GM23338 (cell line): ENCODE measurements at regions not wholly inside any gene's neighbourhood (a gene's known extent, or its start where the extent isn't known, plus 50 kb on each side); places are given as distances from the start of the nearest gene placed in this dataset.

Experiments used
- ATAC-seq: fragments of 200-7000 bp; cut with Tn5 transposase; 3 replicates; pipeline ENCODE4 v1.9.1; 2020
- DNase-seq: peaks from one replicate; pipeline ENCODE4 v3.0.0-alpha.2; 2015; ENCODE audit warnings: low spot score
- H2AFZ ChIP-seq: fragments of 200-600 bp; sonication (generic); 2 replicates; pipeline ENCODE4 v1.8.0; 2016; ENCODE audit warnings: antibody characterized with exemption, mild to moderate bottlenecking, moderate library complexity
- H3F3A ChIP-seq: fragments of 200-600 bp; sonication (generic); replicated peaks from 2 replicates; pipeline ENCODE4 v1.8.0; 2017; ENCODE audit warnings: antibody characterized with exemption, mixed run types, low read depth
- H3K27ac ChIP-seq: fragments of 200-600 bp; sonication (generic); 2 replicates; pipeline ENCODE4 v1.6.1; 2016; ENCODE audit warnings: low read depth
- H3K27me3 ChIP-seq: fragments of 200-600 bp; sonication (generic); 2 replicates; pipeline ENCODE4 v1.8.0; 2016; ENCODE audit warnings: mild to moderate bottlenecking, mixed run types, moderate library complexity; ENCODE audit not compliant: insufficient read depth
- H3K36me3 ChIP-seq: fragments of 200-600 bp; sonication (generic); 2 replicates; pipeline ENCODE4 v1.8.0; 2016; ENCODE audit warnings: mild to moderate bottlenecking; ENCODE audit not compliant: insufficient read depth
- H3K4me1 ChIP-seq: fragments of 200-600 bp; sonication (generic); 2 replicates; pipeline ENCODE4 v1.8.0; 2016; ENCODE audit warnings: mild to moderate bottlenecking, moderate library complexity; ENCODE audit not compliant: insufficient read depth
- H3K4me2 ChIP-seq: fragments of 200-600 bp; sonication (generic); 2 replicates; pipeline ENCODE4 v1.7.1; 2017; ENCODE audit warnings: mixed run types
- H3K4me3 ChIP-seq: fragments of 200-600 bp; sonication (generic); 2 replicates; pipeline ENCODE4 v1.6.1; 2016; ENCODE audit warnings: mixed run types
- H3K79me2 ChIP-seq: fragments of 200-600 bp; sonication (generic); replicated peaks from 2 replicates; pipeline ENCODE4 v1.8.0; 2017; ENCODE audit warnings: mild to moderate bottlenecking; ENCODE audit not compliant: insufficient read depth
- H3K9me2 ChIP-seq: fragments of 200-600 bp; sonication (generic); 2 replicates; pipeline ENCODE4 v1.8.0; 2017; ENCODE audit not compliant: insufficient read depth
- H4K20me1 ChIP-seq: fragments of 200-600 bp; sonication (generic); replicated peaks from 2 replicates; pipeline ENCODE4 v1.8.0; 2017; ENCODE audit warnings: mild to moderate bottlenecking; ENCODE audit not compliant: insufficient read depth
- H3K27ac Mint-ChIP-seq: 2 replicates; pipeline ENCODE4 v1.8.0; 2020; ENCODE audit warnings: inconsistent platforms, mild to moderate bottlenecking, moderate library complexity, mixed read lengths
- H3K27me3 Mint-ChIP-seq: 3 replicates; pipeline ENCODE4 v1.8.0; 2022; ENCODE audit warnings: low read depth, mild to moderate bottlenecking, moderate library complexity, mixed read lengths, inconsistent platforms; ENCODE audit not compliant: insufficient read depth, poor library complexity
- H3K36me3 Mint-ChIP-seq: 3 replicates; pipeline ENCODE4 v1.8.0; 2021; ENCODE audit warnings: low read depth, mild to moderate bottlenecking, inconsistent platforms, moderate library complexity, mixed read lengths
- H3K4me1 Mint-ChIP-seq: 3 replicates; pipeline ENCODE4 v1.8.0; 2020; ENCODE audit warnings: mild to moderate bottlenecking, inconsistent platforms, mixed read lengths
- H3K4me3 Mint-ChIP-seq: 3 replicates; pipeline ENCODE4 v1.8.0; 2021; ENCODE audit warnings: moderate library complexity, mild to moderate bottlenecking, inconsistent platforms, mixed read lengths
- H3K9me3 Mint-ChIP-seq: 3 replicates; pipeline ENCODE4 v1.8.0; 2020; ENCODE audit warnings: moderate library complexity, mild to moderate bottlenecking, inconsistent platforms, mixed read lengths
- CREB1 ChIP-seq: fragments of 250-450 bp; sonication (Bioruptor Pico); IDR thresholded peaks from 2 replicates; pipeline ENCODE4 v1.5.0; 2020; ENCODE audit warnings: low read depth, mild to moderate bottlenecking, moderate library complexity
- EZH2 ChIP-seq: fragments of 200-600 bp; sonication (generic); IDR thresholded peaks from one replicate; pipeline ENCODE4 v1.8.0; 2017; ENCODE audit warnings: antibody characterized with exemption, mild to moderate bottlenecking, low read depth; ENCODE audit not compliant: unreplicated experiment
- EZH2phosphoT487 ChIP-seq: fragments of 200-600 bp; sonication (generic); IDR thresholded peaks from one replicate; pipeline ENCODE4 v1.8.1; 2018; ENCODE audit warnings: antibody characterized with exemption; ENCODE audit not compliant: unreplicated experiment
- JUNB ChIP-seq: IDR thresholded peaks from one replicate; pipeline ENCODE4 v1.6.1; 2016; ENCODE audit warnings: antibody characterized with exemption; ENCODE audit not compliant: unreplicated experiment
- NANOG ChIP-seq: IDR thresholded peaks from 2 replicates; pipeline ENCODE4 v1.6.1; 2016; ENCODE audit warnings: antibody characterized with exemption, borderline replicate concordance
- STAT1 ChIP-seq: IDR thresholded peaks from one replicate; pipeline ENCODE4 v1.6.1; 2016; ENCODE audit warnings: antibody characterized with exemption; ENCODE audit not compliant: unreplicated experiment
- ZNF114 ChIP-seq: fragments of 250-450 bp; sonication (Bioruptor Pico); IDR thresholded peaks from 2 replicates; pipeline ENCODE4 v1.5.0; 2020; ENCODE audit warnings: mild to moderate bottlenecking, moderate library complexity
- ZNF331 ChIP-seq: fragments of 250-450 bp; sonication (Bioruptor Pico); IDR thresholded peaks from 2 replicates; pipeline ENCODE4 v1.5.0; 2020; ENCODE audit warnings: low read depth, mild to moderate bottlenecking, moderate library complexity
- TF ChIP-seq, protein P1 (sequence below): IDR thresholded peaks from 2 replicates; pipeline ENCODE4 v1.6.1; 2016; ENCODE audit warnings: antibody characterized with exemption
- TF ChIP-seq, protein P2 (sequence below): fragments of 250-450 bp; sonication (Bioruptor Pico); IDR thresholded peaks from 2 replicates; pipeline ENCODE4 v1.5.0; 2020; ENCODE audit warnings: mild to moderate bottlenecking, moderate library complexity
- TF ChIP-seq, protein P3 (sequence below), 2 experiments: fragments of 200-600 bp in 1 of 2; sonication (generic) in 1 of 2; conservative IDR thresholded peaks; 2 replicates each; pipeline versions ENCODE4 v1.5.1 to v1.6.1; 2016 to 2017; ENCODE audit warnings: antibody characterized with exemption in 2 of 2, low read depth in 2 of 2, mild to moderate bottlenecking in 2 of 2, moderate library complexity in 1 of 2

DNA sequence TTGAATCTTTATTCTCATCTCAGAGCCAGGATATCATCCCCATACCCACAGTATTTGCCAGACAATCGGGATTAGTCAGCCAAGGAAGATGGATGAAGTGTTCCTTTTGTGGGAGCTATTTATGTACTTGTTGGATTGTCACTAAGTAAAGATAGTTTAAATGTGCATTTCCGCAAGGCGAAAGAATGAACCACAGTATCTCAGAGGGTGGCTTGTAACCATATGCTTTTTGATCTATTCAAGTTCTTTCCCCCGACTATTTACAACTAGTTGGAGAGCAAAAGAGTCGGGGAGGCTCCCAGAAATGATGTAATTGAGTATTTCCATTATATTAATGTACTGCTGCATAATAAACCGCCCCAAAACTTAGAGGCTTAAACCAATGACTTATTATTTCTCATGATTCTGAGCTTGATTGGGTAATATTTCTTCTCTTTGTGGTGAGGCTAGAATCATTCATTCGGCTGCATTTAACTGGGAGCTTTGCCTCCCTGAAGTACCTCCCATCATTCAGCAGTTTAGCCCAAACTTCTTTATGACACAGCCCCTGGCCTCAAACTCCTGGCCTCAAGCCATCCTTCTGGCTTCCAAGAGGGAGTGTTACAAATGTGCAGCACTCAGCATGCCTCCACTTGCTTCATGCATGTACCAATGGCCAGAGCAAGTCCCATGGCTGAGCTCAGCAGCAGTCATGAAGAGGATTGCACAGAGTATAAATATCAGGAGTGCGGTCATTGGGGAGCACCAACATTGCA lies 423.7 kb downstream of the METTL4 start (continued):
- TF ChIP-seq, protein P1, sequence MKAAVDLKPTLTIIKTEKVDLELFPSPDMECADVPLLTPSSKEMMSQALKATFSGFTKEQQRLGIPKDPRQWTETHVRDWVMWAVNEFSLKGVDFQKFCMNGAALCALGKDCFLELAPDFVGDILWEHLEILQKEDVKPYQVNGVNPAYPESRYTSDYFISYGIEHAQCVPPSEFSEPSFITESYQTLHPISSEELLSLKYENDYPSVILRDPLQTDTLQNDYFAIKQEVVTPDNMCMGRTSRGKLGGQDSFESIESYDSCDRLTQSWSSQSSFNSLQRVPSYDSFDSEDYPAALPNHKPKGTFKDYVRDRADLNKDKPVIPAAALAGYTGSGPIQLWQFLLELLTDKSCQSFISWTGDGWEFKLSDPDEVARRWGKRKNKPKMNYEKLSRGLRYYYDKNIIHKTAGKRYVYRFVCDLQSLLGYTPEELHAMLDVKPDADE: no peak
- TF ChIP-seq JUNB: no peak

DNA sequence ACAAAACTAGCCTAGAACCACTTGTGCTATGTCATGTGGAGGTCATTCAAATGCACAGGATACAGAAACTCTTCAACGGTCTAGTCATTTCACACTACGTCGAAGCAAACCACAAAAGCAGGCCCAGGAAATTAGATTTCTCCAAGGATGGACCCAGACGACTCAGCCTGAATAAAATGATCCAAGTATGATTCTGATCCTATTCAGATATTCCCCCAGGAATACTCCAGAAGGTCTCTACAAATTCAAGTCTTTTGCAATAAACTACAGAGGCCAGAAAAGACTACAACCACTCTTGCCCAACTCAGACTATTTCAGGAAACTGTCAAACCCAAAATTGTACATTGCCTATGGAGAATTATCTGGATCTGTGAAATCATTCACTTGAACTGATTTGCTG lies 422.5 kb downstream of the METTL4 start:
- no peaks in the 10 kb centered on the region for H3K9me3 Mint-ChIP-seq
- no peaks in the 10 kb centered on the region for H3K4me1 ChIP-seq
- H3K79me2 ChIP-seq: no peaks in the 10 kb centered on the region
- no peaks in the 10 kb centered on the region for H3K36me3 ChIP-seq
- no peak overlapping the region for H3K27ac Mint-ChIP-seq
- ATAC-seq (no peak), DNase-seq (no peak)
- no peak overlapping the region for H3K27ac ChIP-seq
- no peak overlapping the region for H3K4me2 ChIP-seq
- H3K4me3 ChIP-seq: no peak overlapping the region
- no peaks in the 10 kb centered on the region for H3K36me3 Mint-ChIP-seq
- H3K27me3 Mint-ChIP-seq: peaks cover 2% of the 10 kb centered on the region
- H3K4me3 Mint-ChIP-seq: no peak overlapping the region
- no peaks in the 10 kb centered on the region for H4K20me1 ChIP-seq
- H3K4me1 Mint-ChIP-seq: peaks cover 2% of the 10 kb centered on the region; the same call in 1 of the 3 replicates
- no peak overlapping the region for H2AFZ ChIP-seq
- TF ChIP-seq ZNF114 (CRISPR knock-in tag): no peak
- TF ChIP-seq STAT1: no peak
- TF ChIP-seq ZNF331 (CRISPR knock-in tag): no peak
- no peaks in the 10 kb centered on the region for H3K27me3 ChIP-seq
- H3K9me2 ChIP-seq: peaks cover 5% of the 10 kb centered on the region; the same call in 1 of the 2 replicates
- no peaks in the 10 kb centered on the region for H3F3A ChIP-seq

DNA sequence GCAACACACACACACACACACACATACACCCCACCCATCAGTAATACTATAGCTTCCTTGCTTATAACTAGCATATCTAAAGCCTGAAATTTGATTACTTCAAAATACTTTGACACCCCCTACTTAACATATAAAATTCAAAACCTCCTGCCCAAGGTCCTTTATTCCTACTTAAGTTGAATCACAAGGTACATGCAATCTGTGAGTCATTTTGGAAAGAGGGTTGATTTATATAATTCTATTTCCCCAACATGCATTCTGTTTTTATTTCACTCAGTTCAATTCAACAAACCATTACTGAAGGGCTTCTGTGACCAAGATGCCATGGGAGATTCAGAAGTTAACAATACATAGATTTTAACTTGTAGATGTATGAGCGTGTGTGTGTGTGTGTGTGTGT lies 420.7 kb downstream of the METTL4 start:
- H3K4me3 ChIP-seq: no peak overlapping the region
- H3F3A ChIP-seq: no peaks in the 10 kb centered on the region
- no peaks in the 10 kb centered on the region for H3K36me3 Mint-ChIP-seq
- no peak for ATAC-seq
- H4K20me1 ChIP-seq: no peaks in the 10 kb centered on the region
- H3K27me3 Mint-ChIP-seq: no peaks in the 10 kb centered on the region
- H3K4me3 Mint-ChIP-seq: no peak overlapping the region
- no peak overlapping the region for H2AFZ ChIP-seq
- no peaks in the 10 kb centered on the region for H3K27me3 ChIP-seq
- H3K27ac ChIP-seq: no peak overlapping the region
- no peak overlapping the region for H3K4me2 ChIP-seq
- H3K4me1 Mint-ChIP-seq: peaks cover 2% of the 10 kb centered on the region; the same call in 1 of the 3 replicates
- no peak overlapping the region for H3K27ac Mint-ChIP-seq
- no peaks in the 10 kb centered on the region for H3K79me2 ChIP-seq
- no peaks in the 10 kb centered on the region for H3K4me1 ChIP-seq
- H3K9me2 ChIP-seq: peaks cover 10% of the 10 kb centered on the region
- no peaks in the 10 kb centered on the region; the same call in 1 of the 2 replicates for H3K36me3 ChIP-seq
- no peaks in the 10 kb centered on the region for H3K9me3 Mint-ChIP-seq
- DNase-seq: no peak
- TF ChIP-seq JUNB (no peak), CREB1 (CRISPR knock-in tag) (no peak), EZH2 (no peak), NANOG (no peak), EZH2phosphoT487 (no peak)
- TF ChIP-seq, protein P2, sequence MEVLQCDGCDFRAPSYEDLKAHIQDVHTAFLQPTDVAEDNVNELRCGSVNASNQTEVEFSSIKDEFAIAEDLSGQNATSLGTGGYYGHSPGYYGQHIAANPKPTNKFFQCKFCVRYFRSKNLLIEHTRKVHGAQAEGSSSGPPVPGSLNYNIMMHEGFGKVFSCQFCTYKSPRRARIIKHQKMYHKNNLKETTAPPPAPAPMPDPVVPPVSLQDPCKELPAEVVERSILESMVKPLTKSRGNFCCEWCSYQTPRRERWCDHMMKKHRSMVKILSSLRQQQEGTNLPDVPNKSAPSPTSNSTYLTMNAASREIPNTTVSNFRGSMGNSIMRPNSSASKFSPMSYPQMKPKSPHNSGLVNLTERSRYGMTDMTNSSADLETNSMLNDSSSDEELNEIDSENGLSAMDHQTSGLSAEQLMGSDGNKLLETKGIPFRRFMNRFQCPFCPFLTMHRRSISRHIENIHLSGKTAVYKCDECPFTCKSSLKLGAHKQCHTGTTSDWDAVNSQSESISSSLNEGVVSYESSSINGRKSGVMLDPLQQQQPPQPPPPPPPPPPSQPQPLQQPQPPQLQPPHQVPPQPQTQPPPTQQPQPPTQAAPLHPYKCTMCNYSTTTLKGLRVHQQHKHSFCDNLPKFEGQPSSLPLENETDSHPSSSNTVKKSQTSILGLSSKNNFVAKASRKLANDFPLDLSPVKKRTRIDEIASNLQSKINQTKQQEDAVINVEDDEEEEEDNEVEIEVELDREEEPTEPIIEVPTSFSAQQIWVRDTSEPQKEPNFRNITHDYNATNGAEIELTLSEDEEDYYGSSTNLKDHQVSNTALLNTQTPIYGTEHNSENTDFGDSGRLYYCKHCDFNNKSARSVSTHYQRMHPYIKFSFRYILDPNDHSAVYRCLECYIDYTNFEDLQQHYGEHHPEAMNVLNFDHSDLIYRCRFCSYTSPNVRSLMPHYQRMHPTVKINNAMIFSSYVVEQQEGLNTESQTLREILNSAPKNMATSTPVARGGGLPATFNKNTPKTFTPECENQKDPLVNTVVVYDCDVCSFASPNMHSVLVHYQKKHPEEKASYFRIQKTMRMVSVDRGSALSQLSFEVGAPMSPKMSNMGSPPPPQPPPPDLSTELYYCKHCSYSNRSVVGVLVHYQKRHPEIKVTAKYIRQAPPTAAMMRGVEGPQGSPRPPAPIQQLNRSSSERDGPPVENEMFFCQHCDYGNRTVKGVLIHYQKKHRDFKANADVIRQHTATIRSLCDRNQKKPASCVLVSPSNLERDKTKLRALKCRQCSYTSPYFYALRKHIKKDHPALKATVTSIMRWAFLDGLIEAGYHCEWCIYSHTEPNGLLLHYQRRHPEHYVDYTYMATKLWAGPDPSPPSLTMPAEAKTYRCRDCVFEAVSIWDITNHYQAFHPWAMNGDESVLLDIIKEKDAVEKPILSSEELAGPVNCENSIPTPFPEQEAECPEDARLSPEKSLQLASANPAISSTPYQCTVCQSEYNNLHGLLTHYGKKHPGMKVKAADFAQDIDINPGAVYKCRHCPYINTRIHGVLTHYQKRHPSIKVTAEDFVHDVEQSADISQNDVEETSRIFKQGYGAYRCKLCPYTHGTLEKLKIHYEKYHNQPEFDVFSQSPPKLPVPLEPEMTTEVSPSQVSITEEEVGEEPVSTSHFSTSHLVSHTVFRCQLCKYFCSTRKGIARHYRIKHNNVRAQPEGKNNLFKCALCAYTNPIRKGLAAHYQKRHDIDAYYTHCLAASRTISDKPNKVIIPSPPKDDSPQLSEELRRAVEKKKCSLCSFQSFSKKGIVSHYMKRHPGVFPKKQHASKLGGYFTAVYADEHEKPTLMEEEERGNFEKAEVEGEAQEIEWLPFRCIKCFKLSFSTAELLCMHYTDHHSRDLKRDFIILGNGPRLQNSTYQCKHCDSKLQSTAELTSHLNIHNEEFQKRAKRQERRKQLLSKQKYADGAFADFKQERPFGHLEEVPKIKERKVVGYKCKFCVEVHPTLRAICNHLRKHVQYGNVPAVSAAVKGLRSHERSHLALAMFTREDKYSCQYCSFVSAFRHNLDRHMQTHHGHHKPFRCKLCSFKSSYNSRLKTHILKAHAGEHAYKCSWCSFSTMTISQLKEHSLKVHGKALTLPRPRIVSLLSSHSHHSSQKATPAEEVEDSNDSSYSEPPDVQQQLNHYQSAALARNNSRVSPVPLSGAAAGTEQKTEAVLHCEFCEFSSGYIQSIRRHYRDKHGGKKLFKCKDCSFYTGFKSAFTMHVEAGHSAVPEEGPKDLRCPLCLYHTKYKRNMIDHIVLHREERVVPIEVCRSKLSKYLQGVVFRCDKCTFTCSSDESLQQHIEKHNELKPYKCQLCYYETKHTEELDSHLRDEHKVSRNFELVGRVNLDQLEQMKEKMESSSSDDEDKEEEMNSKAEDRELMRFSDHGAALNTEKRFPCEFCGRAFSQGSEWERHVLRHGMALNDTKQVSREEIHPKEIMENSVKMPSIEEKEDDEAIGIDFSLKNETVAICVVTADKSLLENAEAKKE (CRISPR knock-in tag): no peak
- TF ChIP-seq, protein P3, sequence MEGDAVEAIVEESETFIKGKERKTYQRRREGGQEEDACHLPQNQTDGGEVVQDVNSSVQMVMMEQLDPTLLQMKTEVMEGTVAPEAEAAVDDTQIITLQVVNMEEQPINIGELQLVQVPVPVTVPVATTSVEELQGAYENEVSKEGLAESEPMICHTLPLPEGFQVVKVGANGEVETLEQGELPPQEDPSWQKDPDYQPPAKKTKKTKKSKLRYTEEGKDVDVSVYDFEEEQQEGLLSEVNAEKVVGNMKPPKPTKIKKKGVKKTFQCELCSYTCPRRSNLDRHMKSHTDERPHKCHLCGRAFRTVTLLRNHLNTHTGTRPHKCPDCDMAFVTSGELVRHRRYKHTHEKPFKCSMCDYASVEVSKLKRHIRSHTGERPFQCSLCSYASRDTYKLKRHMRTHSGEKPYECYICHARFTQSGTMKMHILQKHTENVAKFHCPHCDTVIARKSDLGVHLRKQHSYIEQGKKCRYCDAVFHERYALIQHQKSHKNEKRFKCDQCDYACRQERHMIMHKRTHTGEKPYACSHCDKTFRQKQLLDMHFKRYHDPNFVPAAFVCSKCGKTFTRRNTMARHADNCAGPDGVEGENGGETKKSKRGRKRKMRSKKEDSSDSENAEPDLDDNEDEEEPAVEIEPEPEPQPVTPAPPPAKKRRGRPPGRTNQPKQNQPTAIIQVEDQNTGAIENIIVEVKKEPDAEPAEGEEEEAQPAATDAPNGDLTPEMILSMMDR (conservative IDR thresholded peaks at IDR 0.05; ENCODE audit: low read depth in 2 of 2): no peak
